ENCODE measurements at regions not wholly inside any gene's neighbourhood (a gene's known extent, or its start where the extent isn't known, plus 50 kb on each side); places are given as distances from the start of the nearest gene placed in this dataset.
"Not testable (repeated sequence)": the region's sequence is repeated elsewhere in the genome, so short reads cannot be mapped to it uniquely, and the experiment has no call there.

- no peak for DNase-seq
Measured at GRCh38 chr5:12999667-13000066, 944.8 kb downstream of the DNAH5 start.

- no peak for DNase-seq
Measured at GRCh38 chr5:12985142-12985541, 959.3 kb downstream of the DNAH5 start.

GRCh38 chr5:12974856-12975255 lies 969.6 kb downstream of the DNAH5 start:
- no peak for DNase-seq

DNA sequence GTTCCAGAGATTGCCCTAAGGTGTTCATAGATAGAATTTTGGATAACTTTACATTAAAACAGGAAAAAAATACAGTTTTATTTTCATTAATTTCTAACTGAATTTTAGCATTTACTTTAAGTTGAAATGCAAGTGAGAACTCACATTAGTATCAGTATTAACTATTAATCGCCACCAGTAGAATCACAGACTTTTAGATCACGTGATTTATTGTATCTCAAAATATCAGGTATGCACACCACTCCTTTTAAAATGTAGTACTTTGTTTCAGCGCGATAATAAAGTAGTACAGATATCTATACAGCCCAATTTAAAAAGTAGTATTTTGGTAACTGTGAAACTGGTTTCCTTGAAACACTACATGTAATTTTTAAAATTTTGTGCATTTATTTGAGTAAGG lies 978.7 kb downstream of the DNAH5 start:
- no peak for DNase-seq

DNA sequence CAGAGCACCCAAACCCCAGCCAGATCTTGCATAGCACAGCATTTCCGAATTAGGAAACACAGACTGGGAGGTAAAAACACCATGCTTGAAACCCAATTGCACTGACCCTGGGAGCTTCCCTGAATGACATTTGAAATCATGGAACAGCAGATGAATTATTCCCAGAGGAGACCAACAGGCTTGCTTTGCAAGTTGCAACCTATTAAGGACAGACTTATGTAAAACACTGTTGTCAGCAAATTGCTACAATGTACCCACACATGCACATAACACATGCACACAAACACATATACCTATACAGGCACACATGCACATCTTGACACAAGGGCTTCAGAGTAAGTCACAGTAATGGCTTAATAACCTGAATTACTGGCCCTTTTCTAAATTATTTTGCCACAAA lies 984.8 kb downstream of the DNAH5 start:
- no peak for DNase-seq

GRCh38 chr5:12952409-12952808 lies 992.1 kb downstream of the DNAH5 start:
- DNase-seq = no peak

- no peak for DNase-seq
Measured at GRCh38 chr5:12951846-12952245, 992.6 kb downstream of the DNAH5 start.

- no peak for DNase-seq
Measured at GRCh38 chr5:12947379-12947778, 997.1 kb downstream of the DNAH5 start.

- DNase-seq = not testable (repeated sequence)
Measured at GRCh38 chr5:12945477-12945876, 999.0 kb downstream of the DNAH5 start.

DNA sequence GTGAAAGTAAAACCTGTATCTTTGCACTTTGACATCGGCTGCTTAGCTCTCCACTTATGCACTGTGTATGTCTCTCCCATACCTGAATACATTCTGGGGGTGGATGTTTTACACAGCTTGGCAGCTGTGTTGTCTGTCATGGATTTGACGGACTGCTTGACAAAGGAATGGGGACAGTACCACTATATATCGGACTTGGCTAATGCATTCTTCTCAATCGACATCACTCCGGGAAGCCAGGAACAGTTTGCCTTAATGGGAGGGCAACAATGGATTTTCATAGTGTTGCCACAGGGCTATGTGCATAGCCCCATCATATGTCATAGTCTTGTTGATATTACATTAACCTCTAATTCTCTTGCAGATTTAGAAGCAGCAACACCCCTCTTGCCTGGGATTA lies 1008.3 kb downstream of the DNAH5 start:
- DNase-seq = no peak

DNA sequence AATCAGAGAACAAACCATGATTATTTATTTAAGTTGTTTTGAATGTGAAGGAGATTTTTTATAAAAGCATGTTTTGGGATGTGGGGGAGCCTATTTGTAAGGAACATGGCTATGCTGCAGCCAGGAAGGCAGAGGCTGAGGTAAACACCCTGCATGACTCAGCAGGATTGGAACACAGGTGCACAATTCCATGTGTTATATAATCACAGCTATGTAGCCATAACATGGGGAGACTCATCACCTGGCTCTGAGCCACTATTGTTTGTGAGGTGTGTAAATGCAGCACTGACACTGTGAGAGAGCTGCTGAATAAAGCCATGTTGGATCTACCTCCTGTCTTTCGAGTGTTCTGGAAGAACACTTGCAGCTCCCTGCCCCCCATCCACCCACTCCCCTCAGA lies 1009.8 kb downstream of the DNAH5 start:
- DNase-seq = no peak

DNA sequence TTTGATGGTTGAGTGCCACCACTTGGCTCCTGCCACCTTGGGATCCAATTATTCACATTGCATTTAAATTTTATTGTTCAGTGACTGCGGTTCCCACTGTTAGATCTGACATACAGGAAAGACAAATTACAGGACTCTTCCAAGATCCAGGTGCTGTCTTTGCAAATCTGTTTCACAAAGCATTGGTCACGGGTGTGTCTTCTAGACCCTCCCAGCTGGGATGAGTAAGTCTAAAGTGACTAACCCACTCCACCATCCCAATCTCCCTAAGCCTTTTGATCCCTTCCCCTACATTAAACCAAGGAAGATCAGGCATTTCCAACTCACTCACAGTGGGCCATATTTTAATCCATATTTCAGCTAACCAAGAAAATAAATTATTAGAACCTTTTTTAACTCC lies 1016.3 kb upstream of the CTNND2 start:
- DNase-seq = no peak

GRCh38 chr5:12911156-12911555 lies 1006.9 kb upstream of the CTNND2 start:
- no peak for DNase-seq

GRCh38 chr5:12910641-12911040 lies 1006.4 kb upstream of the CTNND2 start:
- no peak for DNase-seq

GRCh38 chr5:12902611-12903010 lies 998.4 kb upstream of the CTNND2 start:
- DNase-seq = no peak

DNA sequence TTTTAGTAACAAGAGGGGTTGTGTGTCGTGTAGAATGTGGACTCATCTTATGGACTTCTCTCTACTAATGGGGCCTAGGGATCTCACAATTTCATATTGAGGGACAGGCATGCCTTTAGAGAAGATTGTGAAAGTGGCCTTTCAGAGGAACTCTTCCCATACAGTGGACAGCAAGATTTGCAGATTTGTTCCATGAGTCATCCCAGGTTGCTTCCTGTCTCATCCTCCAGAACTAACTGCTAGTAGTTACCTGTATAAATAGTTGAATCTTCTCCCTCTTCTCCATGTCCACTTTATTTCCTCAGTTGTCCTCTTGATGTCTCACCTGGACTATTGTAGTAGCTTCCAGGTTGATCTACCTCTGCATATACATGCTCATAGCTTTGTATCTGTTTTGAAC lies 997.5 kb upstream of the CTNND2 start:
- no peak for DNase-seq

DNA sequence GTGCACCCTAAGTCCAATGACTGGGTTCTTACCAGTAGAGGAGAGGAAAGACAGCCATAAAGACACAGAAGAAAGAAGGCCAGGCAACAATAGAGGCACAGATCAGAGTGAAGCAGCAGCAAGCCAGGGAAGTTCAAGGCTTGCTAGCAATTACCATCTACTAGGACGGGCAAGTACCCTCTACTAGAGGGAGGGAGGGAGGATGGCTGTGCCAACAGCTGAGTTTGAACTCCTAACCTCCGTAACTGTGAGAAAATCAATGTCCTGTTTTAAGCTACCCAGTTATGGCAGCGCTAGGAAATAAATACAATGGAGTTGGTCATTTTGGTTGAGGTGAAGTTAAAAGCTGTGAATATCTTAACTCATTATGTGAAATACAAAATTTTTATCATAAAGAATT lies 991.8 kb upstream of the CTNND2 start:
- no peak for DNase-seq

- DNase-seq = no peak
Measured at GRCh38 chr5:12885018-12885417, 980.8 kb upstream of the CTNND2 start.

DNA sequence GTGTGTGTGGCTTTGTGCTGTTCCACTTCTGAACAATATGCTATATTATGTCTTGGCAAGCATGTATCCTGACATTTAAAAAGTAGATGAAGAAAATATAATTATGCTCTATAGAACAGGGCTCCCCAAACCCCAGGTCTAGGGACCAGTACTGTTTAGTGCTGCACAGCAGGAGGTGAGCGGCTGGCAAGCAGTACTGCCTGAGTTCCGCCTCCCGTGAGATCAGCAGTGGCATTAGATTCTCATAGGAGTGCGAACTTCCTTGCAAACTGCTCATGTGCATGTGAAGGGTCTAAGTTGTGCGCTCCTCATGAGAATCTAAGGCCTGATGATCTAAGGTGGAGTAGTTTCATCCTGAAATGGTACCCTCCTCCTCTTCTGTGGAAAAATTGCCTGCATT lies 979.1 kb upstream of the CTNND2 start:
- no peak for DNase-seq

DNA sequence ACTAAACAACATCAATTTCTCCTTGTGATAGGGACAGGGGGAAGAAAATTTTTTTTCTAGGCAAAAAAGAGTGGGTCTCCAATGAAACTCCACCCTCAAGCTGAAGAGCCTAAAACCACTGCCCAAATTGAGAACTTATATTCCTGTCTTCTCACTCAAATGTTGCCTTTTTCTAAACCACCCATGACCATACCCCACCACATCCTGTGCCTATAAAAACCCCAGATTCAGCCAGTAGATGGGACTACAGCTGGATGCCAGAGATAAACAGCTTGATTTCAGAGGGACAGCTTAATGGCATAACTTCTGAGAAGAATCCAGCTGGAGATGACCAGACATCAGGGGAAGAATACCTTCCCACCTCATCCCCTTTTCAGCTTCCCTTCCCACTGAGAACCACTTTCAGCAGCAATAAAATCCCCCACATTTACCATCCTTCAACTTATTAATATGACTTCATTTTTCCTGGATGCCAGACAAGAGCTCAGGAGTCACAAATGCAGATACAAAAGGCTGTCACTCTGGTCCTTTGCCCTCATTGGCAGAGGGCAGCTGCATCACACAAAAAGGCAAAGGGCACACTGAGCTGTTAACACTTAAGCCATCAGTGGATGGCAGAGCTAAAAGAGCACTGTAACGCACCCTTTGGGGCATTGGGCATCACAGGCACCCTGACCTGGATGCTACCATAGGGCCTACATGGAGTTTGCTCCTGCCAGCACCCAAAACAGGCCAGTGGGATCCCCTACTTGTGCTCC lies 972.5 kb upstream of the CTNND2 start:
- no peak for DNase-seq

DNA sequence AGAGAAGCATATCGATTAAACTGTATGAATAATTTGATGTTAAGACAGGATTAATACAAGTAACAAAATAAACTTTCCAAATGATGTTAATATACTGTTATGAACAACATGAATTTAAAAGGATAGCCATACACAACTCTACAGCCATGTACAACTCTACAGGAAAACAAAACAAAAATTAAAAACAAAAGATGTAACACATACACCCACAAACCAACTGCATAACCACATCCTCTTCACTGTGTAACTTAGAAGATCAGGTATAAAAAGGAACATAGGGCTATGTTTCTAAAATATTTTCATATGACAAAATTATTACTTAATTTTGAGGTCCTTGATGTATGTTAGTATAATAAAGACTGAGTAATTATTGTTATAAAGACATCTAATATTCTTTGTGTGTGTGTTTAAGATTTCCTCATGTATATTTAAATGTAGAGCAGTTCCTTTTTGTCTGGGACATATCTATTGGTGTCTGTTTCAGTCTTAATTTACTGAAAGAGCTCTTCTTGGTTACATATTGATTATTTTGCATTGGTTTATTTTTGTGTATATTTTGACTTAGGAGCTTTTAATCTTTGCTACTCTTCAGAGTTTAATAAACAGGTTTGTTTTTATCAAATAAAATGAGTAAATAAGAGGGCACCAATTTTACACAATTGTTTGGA lies 966.8 kb upstream of the CTNND2 start:
- DNase-seq = no peak

DNA sequence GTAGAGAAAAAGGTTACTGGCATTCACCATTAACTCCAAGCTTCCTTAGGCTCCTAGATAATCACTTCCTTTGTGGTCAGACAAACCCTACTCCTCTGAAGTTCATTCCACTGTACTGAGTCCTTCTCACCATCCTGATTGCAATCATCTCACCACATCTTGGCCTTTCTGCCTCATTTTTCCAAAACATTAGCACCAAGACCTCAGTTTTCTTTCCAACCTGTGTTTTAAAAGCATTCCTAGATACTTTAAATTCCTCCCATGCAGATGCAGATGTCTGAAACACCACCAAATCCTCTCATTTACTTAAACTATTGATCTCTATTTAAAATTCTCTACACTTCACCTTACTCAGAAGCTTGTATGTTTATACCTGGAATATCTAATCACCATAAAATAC lies 961.3 kb upstream of the CTNND2 start:
- no peak for DNase-seq

GRCh38 chr5:12861886-12862654 lies 957.8 kb upstream of the CTNND2 start:
- DNase-seq = no peak

DNA sequence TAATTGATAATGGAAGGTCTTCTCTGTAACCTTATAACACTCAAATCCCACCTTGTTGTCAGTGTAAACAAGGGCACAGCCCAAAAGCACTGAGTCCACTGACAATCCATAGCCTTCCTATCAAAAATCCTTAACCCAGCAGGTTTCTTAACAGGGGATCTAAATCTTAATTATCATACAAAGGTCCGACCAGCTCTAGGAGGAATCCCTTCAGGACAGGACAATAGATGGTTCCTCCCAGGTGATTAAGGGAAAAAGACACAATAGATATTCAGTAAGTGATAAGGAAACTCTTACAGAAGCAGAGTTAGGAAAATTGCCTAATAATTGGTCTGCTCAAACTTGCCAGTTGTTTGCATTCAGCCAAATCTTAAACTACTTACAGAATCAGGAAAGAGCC lies 951.9 kb upstream of the CTNND2 start:
- DNase-seq = not testable (repeated sequence)

Measured in NCI-H2171 (cell line).